HG03159 (cell line): ENCODE measurements at regions not wholly inside any gene's neighbourhood (a gene's known extent, or its start where the extent isn't known, plus 50 kb on each side); places are given as distances from the start of the nearest gene placed in this dataset.

Experiments
- ATAC-seq: cut with Tn5 transposase; IDR thresholded peaks from one replicate; pipeline ENCODE4 v1.9.1; 2021; ENCODE audit warnings: mild to moderate bottlenecking, moderate library complexity; ENCODE audit not compliant: unreplicated experiment

- no peak for ATAC-seq
Measured at GRCh38 chr9:28539434-28540070, 966.3 kb upstream of the C9orf72 start.

- no peak for ATAC-seq
Measured at GRCh38 chr9:28542928-28543327, 969.6 kb upstream of the C9orf72 start.

GRCh38 chr9:28547527-28547926, 974.2 kb upstream of the C9orf72 start:
- ATAC-seq = no peak

GRCh38 chr9:28563291-28563934, 990.1 kb upstream of the C9orf72 start:
- ATAC-seq = no peak

- ATAC-seq = no peak
Measured at GRCh38 chr9:28583832-28584231, 1010.6 kb upstream of the C9orf72 start.

GRCh38 chr9:28584542-28584941, 1011.3 kb upstream of the C9orf72 start:
- ATAC-seq = no peak

GRCh38 chr9:28587052-28587451, 1013.8 kb upstream of the C9orf72 start:
- no peak for ATAC-seq

- ATAC-seq = no peak
Measured at GRCh38 chr9:28598408-28598807, 1025.1 kb upstream of the C9orf72 start.

GRCh38 chr9:28600226-28600625, 1026.9 kb upstream of the C9orf72 start:
- no peak for ATAC-seq

GRCh38 chr9:28607843-28608242, 1034.6 kb upstream of the C9orf72 start:
- no peak for ATAC-seq

- ATAC-seq = no peak
Measured at GRCh38 chr9:28610339-28610738, 1037.1 kb upstream of the C9orf72 start.

- ATAC-seq = no peak
Measured at GRCh38 chr9:28616310-28616709, 1043.0 kb upstream of the C9orf72 start.

GRCh38 chr9:28620011-28620410, 1046.7 kb upstream of the C9orf72 start:
- no peak for ATAC-seq

- ATAC-seq = no peak
Measured at GRCh38 chr9:28620661-28621060, 1047.4 kb upstream of the C9orf72 start.

GRCh38 chr9:28624771-28625170, 1051.5 kb upstream of the C9orf72 start:
- no peak for ATAC-seq

- ATAC-seq = no peak
Measured at GRCh38 chr9:28628031-28628430, 1054.8 kb upstream of the C9orf72 start.

GRCh38 chr9:28648723-28649122, 1075.4 kb upstream of the C9orf72 start:
- ATAC-seq = no peak

GRCh38 chr9:28650327-28650726, 1077.0 kb upstream of the C9orf72 start:
- no peak for ATAC-seq

- ATAC-seq = no peak
Measured at GRCh38 chr9:28651050-28651722, 1077.9 kb upstream of the C9orf72 start.

GRCh38 chr9:28653216-28653615, 1079.9 kb upstream of the C9orf72 start:
- no peak for ATAC-seq

GRCh38 chr9:28656727-28657126, 1083.4 kb upstream of the C9orf72 start:
- no peak for ATAC-seq

GRCh38 chr9:28661853-28662252, 1088.6 kb upstream of the C9orf72 start:
- ATAC-seq = no peak
